Liver (tissue), 7 donors: ENCODE measurements at regions not wholly inside any gene's neighbourhood (a gene's known extent, or its start where the extent isn't known, plus 50 kb on each side); places are given as distances from the start of the nearest gene placed in this dataset.
A peak's percentile ranks its signal among the peaks of the same experiment; 100 is the strongest.

Experiments used
- DNase-seq: peaks from one replicate; pipeline ENCODE4 v3.0.0-alpha.2; 2017; ENCODE audit warnings: low spot score
- H3K27ac ChIP-seq, 2 donors: one replicate each; pipeline ENCODE4 v1.7.0; 2013; ENCODE audit warnings: inconsistent platforms in 2 of 2, low read length in 2 of 2, control low read depth in 1 of 2, low read depth in 1 of 2, mild to moderate bottlenecking in 1 of 2
- H3K27me3 ChIP-seq, 4 donors: one replicate each; pipeline versions ENCODE4 v1.6.1 to v1.7.0; 2013; ENCODE audit warnings: low read length in 3 of 4, inconsistent platforms in 1 of 4, mild to moderate bottlenecking in 1 of 4, moderate library complexity in 1 of 4; ENCODE audit not compliant: control insufficient read depth in 4 of 4, insufficient read depth in 4 of 4
- H3K36me3 ChIP-seq, 4 donors: one replicate each; pipeline versions ENCODE4 v1.6.1 to v1.7.0; 2013; ENCODE audit warnings: low read length in 3 of 4, mild to moderate bottlenecking in 3 of 4, low read depth in 1 of 4, moderate library complexity in 1 of 4; ENCODE audit not compliant: control insufficient read depth in 4 of 4, insufficient read depth in 3 of 4
- H3K4me1 ChIP-seq, 4 donors: one replicate each; pipeline versions ENCODE4 v1.6.1 to v1.7.0; 2013; ENCODE audit warnings: low read length in 3 of 4, mild to moderate bottlenecking in 3 of 4, moderate library complexity in 1 of 4; ENCODE audit not compliant: control insufficient read depth in 4 of 4, insufficient read depth in 4 of 4
- H3K4me3 ChIP-seq, 3 donors: one replicate each; pipeline versions ENCODE4 v1.6.1 to v1.7.0; 2013; ENCODE audit warnings: low read length in 3 of 3, control low read depth in 1 of 3, low read depth in 1 of 3, mild to moderate bottlenecking in 1 of 3
- H3K9ac ChIP-seq, 2 donors: one replicate each; pipeline ENCODE4 v1.7.0; 2013; ENCODE audit warnings: low read length in 2 of 2, mild to moderate bottlenecking in 2 of 2, moderate library complexity in 2 of 2, control low read depth in 1 of 2, low read depth in 1 of 2
- H3K9me3 ChIP-seq, 4 donors: one replicate each; pipeline versions ENCODE4 v1.6.1 to v1.7.0; 2013; ENCODE audit warnings: low read length in 3 of 4; ENCODE audit not compliant: control insufficient read depth in 4 of 4
- EGR1 ChIP-seq, 2 donors: IDR thresholded peaks; 2 replicates each; pipeline ENCODE4 v1.6.1; 2016 to 2018; ENCODE audit warnings: antibody characterized with exemption in 2 of 2, low read depth in 2 of 2
- FOXA1 ChIP-seq: IDR thresholded peaks from 2 replicates; pipeline ENCODE4 v1.6.1; 2016; ENCODE audit warnings: antibody characterized with exemption
- FOXA2 ChIP-seq: IDR thresholded peaks from 2 replicates; pipeline ENCODE4 v1.6.1; 2016; ENCODE audit warnings: antibody characterized with exemption
- GABPA ChIP-seq, 2 donors: IDR thresholded peaks in 1 of 2; conservative IDR thresholded peaks in 1 of 2; 2 replicates each; pipeline ENCODE4 v1.6.1; 2016; ENCODE audit warnings: antibody characterized with exemption in 2 of 2, mild to moderate bottlenecking in 1 of 2, moderate library complexity in 1 of 2
- HNF4A ChIP-seq, 2 donors: conservative IDR thresholded peaks; 2 replicates each; pipeline ENCODE4 v1.6.1; 2016; ENCODE audit warnings: antibody characterized with exemption in 2 of 2, mild to moderate bottlenecking in 2 of 2
- HNF4G ChIP-seq: IDR thresholded peaks from 2 replicates; pipeline ENCODE4 v1.6.1; 2016; ENCODE audit warnings: antibody characterized with exemption
- JUND ChIP-seq, 2 donors: IDR thresholded peaks; 2 replicates each; pipeline ENCODE4 v1.6.1; 2016; ENCODE audit warnings: antibody characterized with exemption in 2 of 2
- NR2F2 ChIP-seq: IDR thresholded peaks from 2 replicates; pipeline ENCODE4 v1.6.1; 2016; ENCODE audit warnings: antibody characterized with exemption
- RAD21 ChIP-seq, 2 donors: IDR thresholded peaks; 2 replicates each; pipeline ENCODE4 v1.6.1; 2016; ENCODE audit warnings: antibody characterized with exemption in 2 of 2, mild to moderate bottlenecking in 2 of 2
- RXRA ChIP-seq, 2 donors: IDR thresholded peaks; 2 replicates each; pipeline ENCODE4 v1.6.1; 2017 to 2018; ENCODE audit warnings: antibody characterized with exemption in 2 of 2, mild to moderate bottlenecking in 1 of 2
- SP1 ChIP-seq: IDR thresholded peaks from 2 replicates; pipeline ENCODE4 v1.6.1; 2018; ENCODE audit warnings: antibody characterized with exemption, mild to moderate bottlenecking
- TAF1 ChIP-seq: conservative IDR thresholded peaks from 2 replicates; pipeline ENCODE4 v1.6.1; 2016; ENCODE audit warnings: antibody characterized with exemption, mild to moderate bottlenecking
- YY1 ChIP-seq: IDR thresholded peaks from 2 replicates; pipeline ENCODE4 v1.6.1; 2016; ENCODE audit warnings: antibody characterized with exemption, mild to moderate bottlenecking
- WGBS: extraction: QIAGEN DNeasy Blood & Tissue Kit; methylation state at CpG from one replicate; pipeline ENCODE4 v1.1.7; 2013; 5-methylcytosine and 5-hydroxymethylcytosine counted together
- TF ChIP-seq, protein P1 (sequence below): IDR thresholded peaks from 2 replicates; pipeline ENCODE4 v1.6.1; 2016; ENCODE audit warnings: antibody characterized with exemption
- TF ChIP-seq, protein P2 (sequence below): IDR thresholded peaks from 2 replicates; pipeline ENCODE4 v1.6.1; 2016; ENCODE audit warnings: antibody characterized with exemption, mild to moderate bottlenecking
- TF ChIP-seq, protein P3 (sequence below): IDR thresholded peaks from 2 replicates; pipeline ENCODE4 v1.6.1; 2016; ENCODE audit warnings: antibody characterized with exemption
- TF ChIP-seq, protein P4 (sequence below): IDR thresholded peaks from 2 replicates; pipeline ENCODE4 v1.6.1; 2016; ENCODE audit warnings: antibody characterized with exemption
- donor health status: healthy.
- donor health status: healthy.
- donor health status: healthy.
- donor health status: healthy.

DNA sequence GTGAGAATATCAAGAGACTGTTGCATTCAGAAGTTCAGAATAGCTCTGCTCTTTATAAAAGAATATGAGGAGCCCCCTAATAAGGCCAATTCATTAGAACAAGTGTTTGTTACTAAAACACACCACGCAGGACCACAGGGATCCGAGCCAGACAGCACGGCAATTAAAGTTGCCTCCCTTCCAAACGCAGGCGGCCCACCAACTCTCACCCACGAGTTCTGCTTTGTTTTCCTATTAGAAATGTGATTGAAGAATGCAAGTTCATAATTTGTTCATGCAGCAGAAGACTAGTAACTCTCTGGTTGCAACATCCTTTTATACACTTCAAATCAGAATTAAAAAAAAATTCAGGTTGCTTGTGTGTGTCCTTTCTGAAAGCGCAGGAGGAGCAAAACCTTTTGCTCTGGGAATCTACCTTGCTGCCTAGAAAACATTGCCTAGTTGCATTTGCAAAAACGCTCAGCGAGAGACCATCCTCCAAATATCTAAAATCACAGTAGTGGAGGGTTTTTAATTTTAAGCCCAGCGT is 1044.1 kb upstream of the NR2F2 start:
- Histone ChIP-seq H3K9ac (no peak overlapping the region), H3K4me1 (no peaks in the 10 kb centered on the region)
- WGBS: 62% methylated on average over 10 of the region's 10 CpGs

DNA sequence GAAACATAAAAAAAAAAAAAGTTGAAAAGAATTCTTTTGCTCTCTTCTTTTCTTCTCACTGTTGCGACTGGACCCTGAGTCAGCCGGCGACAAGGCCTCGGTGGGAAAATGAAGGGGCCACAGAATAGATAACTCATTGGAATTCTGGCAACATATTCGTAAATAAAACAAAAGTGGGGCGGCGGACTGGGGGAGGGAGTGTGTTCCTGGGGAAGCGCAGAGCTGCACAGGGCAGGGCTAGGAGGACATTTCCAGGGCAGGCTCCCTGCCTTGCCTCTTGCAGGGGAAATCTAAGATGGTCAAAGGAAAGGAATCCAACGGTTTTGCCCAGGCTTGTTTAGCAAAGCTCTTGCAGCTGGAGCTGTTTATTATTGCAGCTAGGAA is 1042.8 kb upstream of the NR2F2 start:
- DNase-seq: no peak
- Histone ChIP-seq H3K4me1 (no peaks in the 10 kb centered on the region), H3K27ac (peak overlapping the region in 1 of 2 donors; percentile 13), H3K4me3 (no peak overlapping the region), H3K9me3 (no peaks in the 10 kb centered on the region), H3K9ac (no peak overlapping the region), H3K27me3 (peaks cover 0 to 4% (median 1%) of the 10 kb centered on the region in 4 donors), H3K36me3 (no peaks in the 10 kb centered on the region)
- 79% methylated on average over 9 of the region's 9 CpGs for WGBS
- TF ChIP-seq NR2F2: no peak
- TF ChIP-seq EGR1 (IDR thresholded peaks at IDR 0.05; ENCODE audit: low read depth in 2 of 2): no peak
- TF ChIP-seq YY1: no peak
- TF ChIP-seq RXRA (IDR thresholded peaks at IDR 0.05): no peak
- TF ChIP-seq, protein P1, sequence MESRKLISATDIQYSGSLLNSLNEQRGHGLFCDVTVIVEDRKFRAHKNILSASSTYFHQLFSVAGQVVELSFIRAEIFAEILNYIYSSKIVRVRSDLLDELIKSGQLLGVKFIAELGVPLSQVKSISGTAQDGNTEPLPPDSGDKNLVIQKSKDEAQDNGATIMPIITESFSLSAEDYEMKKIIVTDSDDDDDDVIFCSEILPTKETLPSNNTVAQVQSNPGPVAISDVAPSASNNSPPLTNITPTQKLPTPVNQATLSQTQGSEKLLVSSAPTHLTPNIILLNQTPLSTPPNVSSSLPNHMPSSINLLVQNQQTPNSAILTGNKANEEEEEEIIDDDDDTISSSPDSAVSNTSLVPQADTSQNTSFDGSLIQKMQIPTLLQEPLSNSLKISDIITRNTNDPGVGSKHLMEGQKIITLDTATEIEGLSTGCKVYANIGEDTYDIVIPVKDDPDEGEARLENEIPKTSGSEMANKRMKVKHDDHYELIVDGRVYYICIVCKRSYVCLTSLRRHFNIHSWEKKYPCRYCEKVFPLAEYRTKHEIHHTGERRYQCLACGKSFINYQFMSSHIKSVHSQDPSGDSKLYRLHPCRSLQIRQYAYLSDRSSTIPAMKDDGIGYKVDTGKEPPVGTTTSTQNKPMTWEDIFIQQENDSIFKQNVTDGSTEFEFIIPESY: no peak
- TF ChIP-seq HNF4A (conservative IDR thresholded peaks at IDR 0.05): no peak
- TF ChIP-seq GABPA (IDR thresholded peaks at IDR 0.05 in 1 of 2, conservative IDR thresholded peaks at IDR 0.05 in 1 of 2): no peak
- no peak for TF ChIP-seq RAD21 (IDR thresholded peaks at IDR 0.05)
- TF ChIP-seq, protein P2, sequence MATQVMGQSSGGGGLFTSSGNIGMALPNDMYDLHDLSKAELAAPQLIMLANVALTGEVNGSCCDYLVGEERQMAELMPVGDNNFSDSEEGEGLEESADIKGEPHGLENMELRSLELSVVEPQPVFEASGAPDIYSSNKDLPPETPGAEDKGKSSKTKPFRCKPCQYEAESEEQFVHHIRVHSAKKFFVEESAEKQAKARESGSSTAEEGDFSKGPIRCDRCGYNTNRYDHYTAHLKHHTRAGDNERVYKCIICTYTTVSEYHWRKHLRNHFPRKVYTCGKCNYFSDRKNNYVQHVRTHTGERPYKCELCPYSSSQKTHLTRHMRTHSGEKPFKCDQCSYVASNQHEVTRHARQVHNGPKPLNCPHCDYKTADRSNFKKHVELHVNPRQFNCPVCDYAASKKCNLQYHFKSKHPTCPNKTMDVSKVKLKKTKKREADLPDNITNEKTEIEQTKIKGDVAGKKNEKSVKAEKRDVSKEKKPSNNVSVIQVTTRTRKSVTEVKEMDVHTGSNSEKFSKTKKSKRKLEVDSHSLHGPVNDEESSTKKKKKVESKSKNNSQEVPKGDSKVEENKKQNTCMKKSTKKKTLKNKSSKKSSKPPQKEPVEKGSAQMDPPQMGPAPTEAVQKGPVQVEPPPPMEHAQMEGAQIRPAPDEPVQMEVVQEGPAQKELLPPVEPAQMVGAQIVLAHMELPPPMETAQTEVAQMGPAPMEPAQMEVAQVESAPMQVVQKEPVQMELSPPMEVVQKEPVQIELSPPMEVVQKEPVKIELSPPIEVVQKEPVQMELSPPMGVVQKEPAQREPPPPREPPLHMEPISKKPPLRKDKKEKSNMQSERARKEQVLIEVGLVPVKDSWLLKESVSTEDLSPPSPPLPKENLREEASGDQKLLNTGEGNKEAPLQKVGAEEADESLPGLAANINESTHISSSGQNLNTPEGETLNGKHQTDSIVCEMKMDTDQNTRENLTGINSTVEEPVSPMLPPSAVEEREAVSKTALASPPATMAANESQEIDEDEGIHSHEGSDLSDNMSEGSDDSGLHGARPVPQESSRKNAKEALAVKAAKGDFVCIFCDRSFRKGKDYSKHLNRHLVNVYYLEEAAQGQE: no peak
- no peak for TF ChIP-seq FOXA1
- no peak for TF ChIP-seq HNF4G
- TF ChIP-seq, protein P3, sequence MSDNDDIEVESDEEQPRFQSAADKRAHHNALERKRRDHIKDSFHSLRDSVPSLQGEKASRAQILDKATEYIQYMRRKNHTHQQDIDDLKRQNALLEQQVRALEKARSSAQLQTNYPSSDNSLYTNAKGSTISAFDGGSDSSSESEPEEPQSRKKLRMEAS: no peak
- TF ChIP-seq JUND (IDR thresholded peaks at IDR 0.05): no peak
- no peak for TF ChIP-seq TAF1
- TF ChIP-seq, protein P4, sequence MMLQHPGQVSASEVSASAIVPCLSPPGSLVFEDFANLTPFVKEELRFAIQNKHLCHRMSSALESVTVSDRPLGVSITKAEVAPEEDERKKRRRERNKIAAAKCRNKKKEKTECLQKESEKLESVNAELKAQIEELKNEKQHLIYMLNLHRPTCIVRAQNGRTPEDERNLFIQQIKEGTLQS: no peak
- no peak for TF ChIP-seq FOXA2
- TF ChIP-seq SP1: no peak

More for the DNA sequence above, 1044.1 kb upstream of the NR2F2 start:
- Histone ChIP-seq H3K27me3 (peaks cover 0 to 4% (median 1%) of the 10 kb centered on the region in 4 donors), H3K4me3 (no peak overlapping the region), H3K36me3 (no peaks in the 10 kb centered on the region), H3K27ac (no peak overlapping the region), H3K9me3 (no peaks in the 10 kb centered on the region)
- TF ChIP-seq RXRA (IDR thresholded peaks at IDR 0.05) (no peak), RAD21 (IDR thresholded peaks at IDR 0.05) (no peak), FOXA1 (no peak), GABPA (IDR thresholded peaks at IDR 0.05 in 1 of 2, conservative IDR thresholded peaks at IDR 0.05 in 1 of 2) (no peak), JUND (IDR thresholded peaks at IDR 0.05) (no peak), HNF4G (no peak), EGR1 (IDR thresholded peaks at IDR 0.05; ENCODE audit: low read depth in 2 of 2) (no peak)
- TF ChIP-seq, protein P2: no peak
- TF ChIP-seq, protein P1: no peak
- no peak for DNase-seq
